CD4-positive, alpha-beta T cell treated with Interleukin-4 for 4 hours (primary cell): ENCODE measurements at regions not wholly inside any gene's neighbourhood (a gene's known extent, or its start where the extent isn't known, plus 50 kb on each side); places are given as distances from the start of the nearest gene placed in this dataset.
"Not testable (repeated sequence)": the region's sequence is repeated elsewhere in the genome, so short reads cannot be mapped to it uniquely, and the experiment has no call there.

Source experiments
- DNase-seq: peaks from one replicate; pipeline ENCODE4 v3.0.0-alpha.2; 2020

GRCh38 chr7:121560267-121560990, 164.3 kb upstream of the FAM3C start:
- no peak for DNase-seq

GRCh38 chr7:121558288-121558687, 162.2 kb upstream of the FAM3C start:
- DNase-seq = no peak

GRCh38 chr7:121557034-121557892, 161.2 kb upstream of the FAM3C start:
- DNase-seq = no peak

GRCh38 chr7:121555558-121555957, 159.4 kb upstream of the FAM3C start:
- no peak for DNase-seq

GRCh38 chr7:121547544-121548092, 151.5 kb upstream of the FAM3C start:
- peak; percentile 62 for DNase-seq

GRCh38 chr7:121546632-121547543, 150.8 kb upstream of the FAM3C start:
- no peak for DNase-seq

- DNase-seq = no peak
Observed at GRCh38 chr7:121545418-121545817, 149.3 kb upstream of the FAM3C start.

GRCh38 chr7:121544726-121545125, 148.6 kb upstream of the FAM3C start:
- DNase-seq = peak; percentile 44

GRCh38 chr7:121544238-121544637, 148.1 kb upstream of the FAM3C start:
- DNase-seq = no peak

- no peak for DNase-seq
Observed at GRCh38 chr7:121541457-121541856, 145.3 kb upstream of the FAM3C start.

GRCh38 chr7:121540138-121540537, 144.0 kb upstream of the FAM3C start:
- no peak for DNase-seq

GRCh38 chr7:121537031-121537430, 140.9 kb upstream of the FAM3C start:
- no peak for DNase-seq

GRCh38 chr7:121531175-121532070, 135.3 kb upstream of the FAM3C start:
- no peak for DNase-seq

- DNase-seq = peak; percentile 82
Observed at GRCh38 chr7:121530227-121531174, 134.4 kb upstream of the FAM3C start.

GRCh38 chr7:121529003-121529402, 132.9 kb upstream of the FAM3C start:
- no peak for DNase-seq

GRCh38 chr7:121526210-121526609, 130.1 kb upstream of the FAM3C start:
- DNase-seq = not testable (repeated sequence)

- no peak for DNase-seq
Observed at GRCh38 chr7:121525155-121525819, 129.2 kb upstream of the FAM3C start.

GRCh38 chr7:121521711-121522400, 125.7 kb upstream of the FAM3C start:
- DNase-seq = no peak

- no peak for DNase-seq
Observed at GRCh38 chr7:121520911-121521310, 124.8 kb upstream of the FAM3C start.
